IMR-90 (cell line): ENCODE measurements at regions not wholly inside any gene's neighbourhood (a gene's known extent, or its start where the extent isn't known, plus 50 kb on each side); places are given as distances from the start of the nearest gene placed in this dataset.

Experiments
- ATAC-seq: fragments of 200-7000 bp; cut with Tn5 transposase; 2 replicates; pipeline ENCODE4 v1.9.1; 2020; ENCODE audit warnings: low read depth, mild to moderate bottlenecking, moderate library complexity
- BruUV-seq: library from RNA; stranded (reverse); fragments of 400-500 nt; replicated peaks from 2 replicates; lab custom pipeline; 2021; lab: Mats Ljungman, UMichigan
- CTCF ChIA-PET: fragments of 300-600 bp; formaldehyde crosslinking; extraction: SDS; loops from one replicate; lab custom pipeline; 2021; ENCODE audit warnings: antibody characterized with exemption; lab: Yijun Ruan, JAX
- POLR2A ChIA-PET: fragments of 300-600 bp; sonication (Branson Sonifier 250); formaldehyde crosslinking; loops from one replicate; lab custom pipeline; 2022; ENCODE audit warnings: antibody characterized with exemption; ENCODE audit not compliant: unreplicated experiment; lab: Charles Lee
- DNase-seq: peaks from one replicate; pipeline ENCODE4 v3.0.0; 2013
- H2AFZ ChIP-seq: replicated peaks from 2 replicates; pipeline ENCODE3; 2013; ENCODE audit warnings: low read length, mild to moderate bottlenecking; ENCODE audit not compliant: poor library complexity
- H2AK5ac ChIP-seq: 2 replicates; pipeline ENCODE4 v1.6.1; 2013; ENCODE audit warnings: low read depth, low read length, inconsistent platforms
- H2AK9ac ChIP-seq: replicated peaks from 2 replicates; pipeline ENCODE3; 2013; ENCODE audit warnings: mild to moderate bottlenecking, low read depth, low read length, moderate library complexity; ENCODE audit not compliant: poor library complexity
- H2BK120ac ChIP-seq: 2 replicates; pipeline ENCODE4 v1.6.1; 2013; ENCODE audit warnings: low read depth, low read length, inconsistent platforms
- H2BK15ac ChIP-seq: 3 replicates; pipeline ENCODE4 v1.6.1; 2013; ENCODE audit warnings: low read depth, low read length, inconsistent platforms
- H2BK20ac ChIP-seq: 2 replicates; pipeline ENCODE4 v1.6.1; 2013; ENCODE audit warnings: low read depth, mild to moderate bottlenecking, inconsistent platforms, low read length, moderate library complexity
- H2BK5ac ChIP-seq: 2 replicates; pipeline ENCODE4 v1.6.1; 2013; ENCODE audit warnings: mild to moderate bottlenecking, low read depth, low read length, inconsistent platforms; ENCODE audit not compliant: poor library complexity, severe bottlenecking
- H3K14ac ChIP-seq: replicated peaks from 2 replicates; pipeline ENCODE4 v1.6.1; 2013; ENCODE audit warnings: low read depth, low read length, inconsistent platforms
- H3K18ac ChIP-seq: 2 replicates; pipeline ENCODE4 v1.6.1; 2013; ENCODE audit warnings: low read depth, low read length, control low read depth
- H3K23ac ChIP-seq: 2 replicates; pipeline ENCODE4 v1.6.1; 2013; ENCODE audit warnings: low read depth, low read length, inconsistent platforms
- H3K27ac ChIP-seq: 2 replicates; pipeline ENCODE4 v1.5.1; 2013; ENCODE audit warnings: mild to moderate bottlenecking, control low read depth, low read length; ENCODE audit not compliant: insufficient read depth
- H3K27me3 ChIP-seq: 2 replicates; pipeline ENCODE4 v1.6.1; 2013; ENCODE audit warnings: low read length; ENCODE audit not compliant: control insufficient read depth, insufficient read depth
- H3K36me3 ChIP-seq: 2 replicates; pipeline ENCODE4 v1.6.1; 2013; ENCODE audit warnings: low read length, mixed read lengths; ENCODE audit not compliant: control insufficient read depth, insufficient read depth
- H3K4ac ChIP-seq: 2 replicates; pipeline ENCODE4 v1.6.1; 2013; ENCODE audit warnings: low read depth, low read length, inconsistent platforms
- H3K4me1 ChIP-seq: 2 replicates; pipeline ENCODE4 v1.6.1; 2013; ENCODE audit warnings: low read length, mixed read lengths; ENCODE audit not compliant: control insufficient read depth, insufficient read depth
- H3K4me2 ChIP-seq: 2 replicates; pipeline ENCODE4 v1.6.1; 2013; ENCODE audit warnings: low read depth, mild to moderate bottlenecking, control low read depth, low read length, moderate library complexity
- H3K4me3 ChIP-seq: 2 replicates; pipeline ENCODE4 v1.5.1; 2013; ENCODE audit warnings: low read depth, mild to moderate bottlenecking, control low read depth, low read length, moderate library complexity; ENCODE audit not compliant: insufficient read depth
- H3K56ac ChIP-seq: 2 replicates; pipeline ENCODE4 v1.6.1; 2013; ENCODE audit warnings: low read length, inconsistent platforms; ENCODE audit not compliant: insufficient read depth; ENCODE audit errors: extremely low read depth
- H3K79me1 ChIP-seq, 2 experiments: 2 replicates each; pipeline ENCODE4 v1.6.1; 2013; ENCODE audit warnings: low read length in 2 of 2, inconsistent platforms in 1 of 2, low read depth in 1 of 2
- H3K9ac ChIP-seq: 2 replicates; pipeline ENCODE4 v1.6.1; 2013; ENCODE audit warnings: low read depth, low read length, control low read depth
- H3K9me1 ChIP-seq: 2 replicates; pipeline ENCODE4 v1.6.1; 2013; ENCODE audit warnings: low read length, inconsistent platforms; ENCODE audit not compliant: insufficient read depth
- H3K9me3 ChIP-seq: 2 replicates; pipeline ENCODE4 v1.6.1; 2013; ENCODE audit warnings: low read length; ENCODE audit not compliant: control insufficient read depth, insufficient read depth
- H4K20me1 ChIP-seq: 2 replicates; pipeline ENCODE4 v1.6.1; 2013; ENCODE audit warnings: low read length, inconsistent platforms; ENCODE audit not compliant: insufficient read depth
- H4K5ac ChIP-seq: 2 replicates; pipeline ENCODE4 v1.6.1; 2013; ENCODE audit warnings: mild to moderate bottlenecking, low read depth, low read length, control low read depth
- H4K8ac ChIP-seq, 2 experiments: 2 replicates each; pipeline ENCODE4 v1.6.1; 2013; ENCODE audit warnings: low read depth in 2 of 2, low read length in 2 of 2, control low read depth in 1 of 2, inconsistent platforms in 1 of 2
- H4K91ac ChIP-seq: 2 replicates; pipeline ENCODE4 v1.6.1; 2013; ENCODE audit warnings: low read depth, low read length, inconsistent platforms; ENCODE audit not compliant: insufficient read depth
- MAFK ChIP-seq: IDR thresholded peaks from 2 replicates; pipeline ENCODE4 v1.6.1; 2012; ENCODE audit warnings: low read depth, low read length, improper control_type of control experiment
- MAZ ChIP-seq: IDR thresholded peaks from 2 replicates; pipeline ENCODE4 v1.6.1; 2012; ENCODE audit warnings: low read depth, mild to moderate bottlenecking, low read length, improper control_type of control experiment, moderate library complexity, borderline replicate concordance
- MXI1 ChIP-seq: IDR thresholded peaks from 2 replicates; pipeline ENCODE4 v1.6.1; 2012; ENCODE audit warnings: low read depth, mild to moderate bottlenecking, low read length, moderate library complexity, borderline replicate concordance
- NFE2L2 ChIP-seq: fragments of 150-350 bp; IDR thresholded peaks from 2 replicates; pipeline ENCODE4 v1.6.1; 2016; ENCODE audit warnings: low read depth, mild to moderate bottlenecking, low read length
- POLR2A ChIP-seq: IDR thresholded peaks from 2 replicates; pipeline ENCODE4 v1.6.1; 2012; ENCODE audit warnings: mild to moderate bottlenecking, low read depth, low read length
- RCOR1 ChIP-seq: IDR thresholded peaks from 2 replicates; pipeline ENCODE4 v1.6.1; 2012; ENCODE audit warnings: mild to moderate bottlenecking, low read length, improper control_type of control experiment; ENCODE audit not compliant: insufficient replicate concordance
- RFX5 ChIP-seq: IDR thresholded peaks from 2 replicates; pipeline ENCODE4 v1.8.0; 2012; ENCODE audit warnings: low read depth, mild to moderate bottlenecking, low read length, moderate library complexity
- WGBS, 2 experiments: methylation state at CpG; one replicate each; pipeline versions ENCODE4 v1.1.5 to v1.1.7; 2013; ENCODE audit warnings: missing lambda C conversion rate in 2 of 2; ENCODE audit not compliant: insufficient read length in 1 of 2; ENCODE audit errors: extremely low coverage in 2 of 2; 5-methylcytosine and 5-hydroxymethylcytosine counted together
- dilution Hi-C: fragments of 300-500 bp; cut with HindIII; formaldehyde crosslinking; loops from one replicate; pipeline ENCODE4 v1.14.3; 2018; ENCODE audit warnings: low sequenced_read_pairs; ENCODE audit not compliant: unreplicated experiment
- in situ Hi-C: fragments of 300-500 bp; cut with MboI; formaldehyde crosslinking; loops from 3 replicates; pipeline ENCODE4 v1.14.3; 2019; ENCODE audit warnings: low sequenced_read_pairs, inconsistent platforms, mixed read lengths
- intact Hi-C: fragments of 100-400 bp; cut with micrococcal nuclease; formaldehyde crosslinking; loops from 2 replicates; pipeline ENCODE4 v1.10.0; 2022
- TF ChIP-seq, protein P1 (sequence below): fragments of 150-350 bp; IDR thresholded peaks from 2 replicates; pipeline ENCODE4 v1.6.1; 2017; ENCODE audit warnings: mild to moderate bottlenecking, antibody characterized with exemption, low read length, low read depth
- TF ChIP-seq, protein P2 (sequence below): conservative IDR thresholded peaks from 2 replicates; pipeline ENCODE4 v1.5.1; 2012; ENCODE audit warnings: mild to moderate bottlenecking, low read depth, low read length, improper control_type of control experiment

DNA sequence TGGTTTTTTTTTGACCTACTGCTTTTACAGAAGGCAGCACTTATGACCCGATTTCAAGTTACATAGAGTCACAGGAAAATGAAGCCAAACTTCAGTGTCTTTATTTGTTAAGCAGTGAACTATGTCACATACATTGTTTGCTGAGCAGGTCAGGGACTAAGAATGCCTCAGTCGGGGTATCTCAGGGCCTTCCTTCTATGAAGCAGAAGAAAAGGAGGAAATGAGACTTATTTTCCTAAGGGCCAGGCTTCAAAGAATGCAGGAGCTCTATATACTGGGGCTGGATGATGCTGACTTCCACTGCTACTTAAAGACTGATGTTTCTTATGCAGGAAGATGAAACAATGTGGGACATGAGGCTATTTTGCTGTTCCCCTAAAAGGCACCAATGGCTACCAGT, 558.4 kb upstream of the IGFBP7 start:
- H2AK5ac ChIP-seq: no peak overlapping the region
- TF ChIP-seq POLR2A: no peak
- no peak for TF ChIP-seq MAFK
- TF ChIP-seq, protein P1, sequence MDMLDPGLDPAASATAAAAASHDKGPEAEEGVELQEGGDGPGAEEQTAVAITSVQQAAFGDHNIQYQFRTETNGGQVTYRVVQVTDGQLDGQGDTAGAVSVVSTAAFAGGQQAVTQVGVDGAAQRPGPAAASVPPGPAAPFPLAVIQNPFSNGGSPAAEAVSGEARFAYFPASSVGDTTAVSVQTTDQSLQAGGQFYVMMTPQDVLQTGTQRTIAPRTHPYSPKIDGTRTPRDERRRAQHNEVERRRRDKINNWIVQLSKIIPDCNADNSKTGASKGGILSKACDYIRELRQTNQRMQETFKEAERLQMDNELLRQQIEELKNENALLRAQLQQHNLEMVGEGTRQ: no peak
- no peak for TF ChIP-seq RFX5
- TF ChIP-seq, protein P2, sequence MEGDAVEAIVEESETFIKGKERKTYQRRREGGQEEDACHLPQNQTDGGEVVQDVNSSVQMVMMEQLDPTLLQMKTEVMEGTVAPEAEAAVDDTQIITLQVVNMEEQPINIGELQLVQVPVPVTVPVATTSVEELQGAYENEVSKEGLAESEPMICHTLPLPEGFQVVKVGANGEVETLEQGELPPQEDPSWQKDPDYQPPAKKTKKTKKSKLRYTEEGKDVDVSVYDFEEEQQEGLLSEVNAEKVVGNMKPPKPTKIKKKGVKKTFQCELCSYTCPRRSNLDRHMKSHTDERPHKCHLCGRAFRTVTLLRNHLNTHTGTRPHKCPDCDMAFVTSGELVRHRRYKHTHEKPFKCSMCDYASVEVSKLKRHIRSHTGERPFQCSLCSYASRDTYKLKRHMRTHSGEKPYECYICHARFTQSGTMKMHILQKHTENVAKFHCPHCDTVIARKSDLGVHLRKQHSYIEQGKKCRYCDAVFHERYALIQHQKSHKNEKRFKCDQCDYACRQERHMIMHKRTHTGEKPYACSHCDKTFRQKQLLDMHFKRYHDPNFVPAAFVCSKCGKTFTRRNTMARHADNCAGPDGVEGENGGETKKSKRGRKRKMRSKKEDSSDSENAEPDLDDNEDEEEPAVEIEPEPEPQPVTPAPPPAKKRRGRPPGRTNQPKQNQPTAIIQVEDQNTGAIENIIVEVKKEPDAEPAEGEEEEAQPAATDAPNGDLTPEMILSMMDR: no peak
- no peak for TF ChIP-seq MXI1
- TF ChIP-seq MAZ: no peak
- TF ChIP-seq NFE2L2: no peak
- no peak for TF ChIP-seq RCOR1
- H2BK120ac ChIP-seq: no peak overlapping the region
- dilution Hi-C loops: no loop called here
- intact Hi-C loops: no loop called here
- no peak overlapping the region for H3K4me3 ChIP-seq
- no peaks in the 10 kb centered on the region for H3K4me1 ChIP-seq
- no peaks in the 10 kb centered on the region for H4K20me1 ChIP-seq
- H2BK15ac ChIP-seq: no peak overlapping the region
- H3K9ac ChIP-seq: no peak overlapping the region
- in situ Hi-C loops: no loop called here
- no peak overlapping the region for H3K23ac ChIP-seq
- no peak overlapping the region for H2AFZ ChIP-seq
- no peak overlapping the region for H4K5ac ChIP-seq
- H3K27me3 ChIP-seq: no peaks in the 10 kb centered on the region
- no peak overlapping the region for H4K91ac ChIP-seq
- no peaks in the 10 kb centered on the region for H3K9me1 ChIP-seq
- no peak overlapping the region for H2AK9ac ChIP-seq
- no peak for ATAC-seq
- no TSS peak for BruUV-seq
- no peaks in the 10 kb centered on the region for H3K79me1 ChIP-seq
- POLR2A ChIA-PET: no interaction called here
- no peak overlapping the region for H3K14ac ChIP-seq
- H4K8ac ChIP-seq: no peak overlapping the region
- 40% methylated on average over 1 of the region's 2 CpGs; no CpG with 5 or more reads in 1 of the 2 experiments for WGBS, 2 experiments
- peaks cover 3% of the 10 kb centered on the region; the same call in 1 of the 2 replicates for H3K9me3 ChIP-seq
- no peak overlapping the region for H3K4me2 ChIP-seq
- DNase-seq: no peak
- H3K18ac ChIP-seq: no peak overlapping the region
- no peak overlapping the region for H2BK5ac ChIP-seq
- H3K27ac ChIP-seq: no peak overlapping the region
- no peak overlapping the region for H3K56ac ChIP-seq
- no peak overlapping the region for H2BK20ac ChIP-seq
- no peaks in the 10 kb centered on the region for H3K36me3 ChIP-seq
- H3K4ac ChIP-seq: no peak overlapping the region
- CTCF ChIA-PET: no interaction called here
